ENCODE measurements at regions not wholly inside any gene's neighbourhood (a gene's known extent, or its start where the extent isn't known, plus 50 kb on each side); places are given as distances from the start of the nearest gene placed in this dataset.

- TF ChIP-seq OSR1 (CRISPR knock-in tag; IDR thresholded peaks at IDR 0.05), result no peak
- no peak for TF ChIP-seq ZNF70 (CRISPR knock-in tag; IDR thresholded peaks at IDR 0.05)
- TF ChIP-seq PATZ1 (CRISPR knock-in tag; IDR thresholded peaks at IDR 0.05; ENCODE audit: borderline replicate concordance), result no peak
- TF ChIP-seq ZFP30 (CRISPR knock-in tag; IDR thresholded peaks at IDR 0.05), result no peak
- no peak for TF ChIP-seq POU6F1 (CRISPR knock-in tag; IDR thresholded peaks at IDR 0.05; ENCODE audit: borderline replicate concordance, low read depth)
- TF ChIP-seq ARNTL (CRISPR knock-in tag; IDR thresholded peaks at IDR 0.05; ENCODE audit: borderline replicate concordance, low read depth), result no peak
- no peak for TF ChIP-seq ZFP3 (CRISPR knock-in tag; IDR thresholded peaks at IDR 0.05)
- TF ChIP-seq ISL1 (CRISPR knock-in tag; IDR thresholded peaks at IDR 0.05), result no peak
- TF ChIP-seq SNAI2 (CRISPR knock-in tag; IDR thresholded peaks at IDR 0.05), result no peak
- no peak for TF ChIP-seq RARB (CRISPR knock-in tag; IDR thresholded peaks at IDR 0.05)
- TF ChIP-seq ZNF8 (CRISPR knock-in tag; IDR thresholded peaks at IDR 0.05), result no peak
Observed at GRCh38 chr11:45428116-45428515, 142.0 kb upstream of the SYT13 start.
